NCI-H187 treated with DMSO at 0.1 percent for 48 hours (cell line): ENCODE measurements at regions not wholly inside any gene's neighbourhood (a gene's known extent, or its start where the extent isn't known, plus 50 kb on each side); places are given as distances from the start of the nearest gene placed in this dataset.
"Not testable (repeated sequence)": the region's sequence is repeated elsewhere in the genome, so short reads cannot be mapped to it uniquely, and the experiment has no call there.

Source experiments
- DNase-seq: peaks from one replicate; lab custom pipeline; 2025; lab: John Stamatoyannopoulos, UW

DNA sequence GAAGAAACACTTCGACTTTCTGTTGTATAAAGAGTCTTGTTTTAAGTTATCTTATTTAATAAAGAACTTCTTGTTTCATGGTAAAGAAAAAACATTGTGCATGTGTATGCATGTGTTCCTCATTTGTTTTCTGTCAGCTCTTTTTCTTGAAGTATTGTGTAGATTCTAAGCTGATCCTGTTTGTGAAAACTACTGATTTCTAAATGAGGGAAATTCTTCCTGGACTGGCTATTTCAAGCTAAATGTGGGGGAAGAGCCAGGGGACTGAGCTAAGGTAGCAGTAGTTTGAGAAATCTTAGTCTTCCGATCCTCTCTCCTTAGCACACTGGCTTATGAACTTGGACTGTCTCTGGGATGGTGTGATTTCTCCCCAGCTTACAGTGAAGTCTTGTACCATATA lies 56.4 kb upstream of the RBMS1 start:
- DNase-seq: no peak

DNA sequence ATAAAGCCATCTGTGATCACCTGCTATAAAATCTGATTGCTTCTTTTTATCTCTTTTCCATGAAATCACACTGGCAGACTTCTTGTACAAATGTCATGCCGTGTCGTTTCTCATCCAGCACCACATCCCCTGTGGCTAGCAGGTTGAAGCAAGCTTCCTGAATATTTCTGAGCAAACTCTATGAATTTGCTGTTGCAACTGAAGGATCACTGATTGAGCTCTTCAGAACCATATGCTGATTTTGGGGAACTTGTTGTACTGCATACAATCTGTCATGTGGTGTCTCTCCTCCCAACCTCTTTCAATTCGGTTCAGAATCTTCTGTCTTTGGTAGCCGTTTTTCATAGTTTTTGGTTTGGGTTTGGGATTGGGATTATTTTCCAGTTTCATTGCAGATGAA lies 57.7 kb upstream of the RBMS1 start:
- DNase-seq: no peak

DNA sequence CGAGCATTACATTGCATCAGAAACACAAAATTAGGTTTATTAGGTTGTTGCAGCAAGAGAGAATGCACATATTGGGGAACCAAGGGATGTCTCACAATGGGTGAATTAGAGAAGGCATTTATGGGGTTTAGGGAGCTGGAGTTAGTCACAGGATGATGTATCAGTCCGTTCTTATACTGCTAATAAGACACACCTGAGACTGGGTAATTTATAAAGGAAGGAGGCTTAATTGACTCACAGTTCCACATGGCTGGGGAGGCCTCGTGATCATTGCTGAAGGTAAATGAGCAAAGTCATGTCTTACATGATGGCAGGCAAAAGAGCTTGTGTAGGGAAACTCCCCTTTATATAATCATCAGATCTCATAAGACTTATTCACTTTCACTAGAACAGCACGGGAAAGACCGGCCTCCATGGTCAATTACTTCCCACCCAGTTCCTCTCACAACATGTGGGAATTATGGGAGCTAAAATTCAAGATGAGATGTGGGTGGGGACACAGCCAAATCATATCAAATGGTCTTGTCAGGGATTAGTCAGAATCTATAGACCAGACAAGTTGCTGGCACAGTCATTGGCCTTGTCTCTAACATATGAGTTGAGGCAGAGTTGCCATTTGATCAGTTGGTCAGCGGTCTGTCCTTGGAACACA lies 61.9 kb upstream of the RBMS1 start:
- no peak for DNase-seq

DNA sequence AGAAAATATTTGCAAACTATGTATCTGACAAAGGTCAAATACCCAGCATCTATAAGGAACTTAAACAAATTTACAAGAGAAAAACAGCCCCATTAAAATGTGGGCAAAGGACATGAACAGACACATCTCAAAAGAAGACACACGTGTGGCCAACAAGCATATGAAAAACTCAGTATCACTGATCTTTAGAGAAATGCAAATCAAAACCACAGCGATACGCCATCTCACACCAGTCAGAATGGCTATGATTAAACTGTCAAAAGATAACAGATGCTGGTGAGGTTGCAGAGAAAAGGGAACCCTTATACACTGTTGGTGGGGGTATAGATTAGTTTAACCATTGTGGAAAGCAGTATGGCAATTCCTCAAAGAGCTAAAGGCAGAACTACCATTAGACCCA lies 64.3 kb upstream of the RBMS1 start:
- no peak for DNase-seq

DNA sequence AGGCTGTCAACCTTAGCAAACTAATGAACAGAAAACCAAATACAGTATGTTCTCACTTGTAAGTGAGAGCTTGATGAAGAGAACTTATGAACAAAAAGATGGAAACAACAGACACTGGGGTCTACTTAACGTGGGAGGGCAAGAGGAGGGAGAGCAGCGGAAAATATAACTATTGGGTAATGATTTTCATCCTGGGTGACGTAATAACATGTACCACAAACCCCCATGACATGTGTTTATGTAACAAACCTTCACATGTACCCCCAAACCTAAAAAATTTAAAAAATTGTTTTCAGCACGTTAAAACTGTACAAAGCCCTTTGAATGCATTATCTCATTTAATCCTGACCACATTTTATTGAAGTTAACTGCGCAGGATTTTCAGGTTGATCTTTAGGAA lies 64.9 kb upstream of the RBMS1 start:
- no peak for DNase-seq

DNA sequence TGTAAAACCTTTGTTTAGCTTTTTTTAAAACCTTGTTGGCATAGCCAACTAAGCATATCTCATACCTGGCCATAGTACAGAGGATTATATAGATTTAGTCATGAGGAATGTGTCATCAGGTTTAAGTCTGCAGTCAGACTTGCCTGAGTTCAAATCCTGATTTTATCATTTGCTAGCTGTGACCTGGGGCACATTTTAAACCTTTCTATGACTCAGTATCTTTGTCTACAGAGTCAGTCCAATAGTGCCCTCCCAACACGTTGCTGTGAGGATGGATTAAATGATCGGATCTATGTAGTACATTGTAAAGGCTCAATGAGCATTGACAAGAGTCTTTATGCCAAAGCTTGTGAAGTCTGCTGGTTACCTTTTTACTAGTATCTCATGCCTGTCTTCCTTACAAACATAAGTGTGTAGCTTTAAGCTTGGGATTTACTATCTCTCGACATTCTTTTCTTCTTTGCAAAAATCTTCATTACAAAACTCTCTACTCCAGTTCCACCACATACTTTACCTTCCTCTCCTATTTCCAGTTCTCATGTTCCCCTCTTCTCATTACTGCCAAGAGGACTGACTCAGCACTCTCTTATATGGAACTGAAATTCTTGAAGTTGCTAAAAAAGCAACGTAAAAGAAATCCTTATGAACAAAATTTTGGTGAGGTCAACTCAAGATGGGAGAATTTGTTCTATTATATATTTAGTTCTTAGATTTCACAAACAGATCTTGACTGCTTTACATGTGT lies 68.1 kb upstream of the RBMS1 start:
- DNase-seq: no peak

DNA sequence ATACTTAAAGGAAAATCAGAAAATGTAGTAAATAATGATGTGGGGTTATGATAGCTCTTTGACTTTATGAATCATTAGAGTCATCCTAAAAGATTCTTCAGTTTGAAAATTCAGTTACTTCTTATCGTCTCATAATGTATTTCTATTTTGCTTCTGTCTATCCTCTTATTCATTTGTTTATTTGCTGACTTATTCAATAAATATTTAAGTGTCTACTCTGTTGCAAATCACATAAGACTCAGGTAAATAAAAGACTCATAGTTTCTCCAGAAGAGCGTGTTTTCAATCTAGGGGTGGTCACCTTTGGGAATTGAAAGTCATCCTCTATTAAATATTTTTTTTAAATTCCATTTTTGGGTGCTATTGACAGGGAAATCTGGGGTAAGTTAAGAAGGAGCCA lies 69.1 kb upstream of the RBMS1 start:
- no peak for DNase-seq

DNA sequence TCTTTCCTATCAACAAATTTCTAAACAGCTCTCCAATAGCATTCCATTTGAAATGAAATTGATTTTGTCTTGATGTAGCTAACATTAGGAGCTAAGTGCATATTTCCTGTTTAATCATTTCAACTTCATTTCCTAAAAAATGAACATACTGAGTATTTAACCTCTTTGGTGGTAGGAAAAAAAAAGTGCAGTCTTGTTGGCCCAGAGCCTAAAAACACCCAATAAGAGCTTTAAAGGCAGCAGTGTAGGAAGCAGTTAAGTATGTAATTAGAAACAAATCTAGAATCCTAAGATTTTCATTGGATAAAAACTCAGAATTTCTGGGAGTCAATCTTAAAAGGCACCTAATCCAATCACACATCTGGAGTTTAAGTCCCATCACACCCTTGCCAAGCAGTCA lies 71.0 kb upstream of the RBMS1 start:
- no peak for DNase-seq

DNA sequence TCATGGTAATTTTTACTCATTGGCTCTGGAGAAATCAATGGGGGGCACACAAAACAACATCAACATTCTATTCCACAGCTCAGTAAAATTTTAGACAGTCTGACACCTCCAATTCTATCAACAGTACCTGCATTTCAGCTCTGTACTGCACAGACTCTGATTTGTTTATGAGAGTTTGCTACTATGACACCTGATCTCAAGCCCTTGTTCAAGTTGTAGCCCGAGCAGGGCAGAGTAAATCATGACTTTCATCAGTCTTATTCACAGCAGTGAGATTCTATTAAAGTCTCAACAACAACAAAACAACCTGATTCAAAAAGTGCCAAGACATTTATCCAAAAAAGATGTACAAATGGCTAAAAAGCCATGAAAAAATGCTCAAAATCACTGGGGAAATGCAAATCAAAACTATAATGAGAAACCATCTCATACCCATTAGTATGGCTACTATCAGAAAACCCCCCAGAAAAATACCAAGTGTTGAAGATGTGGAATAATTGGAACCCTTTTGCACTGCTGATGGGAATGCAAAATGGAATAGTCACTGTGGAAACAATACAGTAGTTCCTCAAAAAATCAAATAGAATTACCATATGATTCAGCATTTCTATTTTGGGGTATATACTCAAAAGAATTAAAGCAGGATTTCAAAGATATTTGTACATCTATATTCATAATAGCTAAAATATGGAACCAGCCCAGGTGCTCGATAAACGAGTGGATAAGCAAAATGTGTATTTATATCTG lies 71.7 kb upstream of the RBMS1 start:
- DNase-seq: no peak

DNA sequence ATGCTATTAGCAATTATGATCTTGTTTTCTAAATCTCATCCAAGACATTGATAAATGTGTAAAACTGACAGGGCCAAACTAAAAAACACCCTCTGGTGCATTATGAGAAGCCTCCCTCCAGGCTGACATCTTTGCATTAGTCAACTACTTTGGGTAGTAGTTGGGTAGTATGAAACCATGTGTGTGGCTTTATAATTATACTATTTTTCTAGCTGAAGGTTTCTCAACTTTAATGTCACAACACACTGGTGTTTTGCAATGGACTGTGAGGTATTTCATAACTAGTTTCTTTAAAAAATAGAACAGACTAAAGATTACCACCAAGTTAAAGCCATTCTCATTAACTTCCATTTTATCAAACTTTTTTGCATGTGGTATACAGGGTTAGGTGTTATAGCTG lies 73.1 kb upstream of the RBMS1 start:
- no peak for DNase-seq

DNA sequence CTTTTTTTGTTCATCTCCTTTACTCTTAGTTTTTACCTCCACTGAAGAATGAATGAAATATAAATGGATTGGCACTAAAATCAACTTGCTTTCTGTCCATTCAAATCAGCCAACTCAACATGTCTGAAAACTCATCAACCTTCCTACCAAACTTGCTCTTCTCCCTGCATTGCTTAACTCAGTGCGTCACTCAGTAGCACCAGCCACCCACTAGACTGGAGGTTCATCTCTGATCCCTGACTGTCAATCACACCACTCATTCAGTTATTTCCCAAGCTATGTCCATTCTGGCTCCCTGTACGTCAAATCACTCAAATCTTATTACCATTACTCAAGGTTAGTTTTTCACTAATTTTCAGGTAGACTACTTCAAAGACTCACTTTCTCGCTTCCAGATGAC lies 75.2 kb upstream of the RBMS1 start:
- no peak for DNase-seq

DNA sequence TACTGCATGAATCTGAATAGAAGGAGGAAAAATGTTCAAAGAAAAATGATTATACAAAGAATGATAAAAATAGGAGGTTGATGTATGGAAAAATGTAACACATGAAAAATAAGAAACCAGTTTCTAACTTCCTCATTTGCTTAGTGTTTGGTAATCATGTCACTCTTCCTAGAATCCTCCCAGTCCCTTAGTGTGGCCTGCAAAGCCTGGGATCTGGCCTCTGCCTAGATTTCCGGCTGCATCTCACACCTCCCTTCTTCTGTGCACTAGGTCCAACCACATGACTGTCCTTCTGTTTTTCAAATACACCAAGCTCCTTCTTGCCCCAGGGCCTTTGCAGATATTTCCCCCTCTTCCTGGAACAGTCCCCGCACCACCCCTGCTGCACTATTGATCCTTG lies 76.8 kb upstream of the RBMS1 start:
- no peak for DNase-seq

DNA sequence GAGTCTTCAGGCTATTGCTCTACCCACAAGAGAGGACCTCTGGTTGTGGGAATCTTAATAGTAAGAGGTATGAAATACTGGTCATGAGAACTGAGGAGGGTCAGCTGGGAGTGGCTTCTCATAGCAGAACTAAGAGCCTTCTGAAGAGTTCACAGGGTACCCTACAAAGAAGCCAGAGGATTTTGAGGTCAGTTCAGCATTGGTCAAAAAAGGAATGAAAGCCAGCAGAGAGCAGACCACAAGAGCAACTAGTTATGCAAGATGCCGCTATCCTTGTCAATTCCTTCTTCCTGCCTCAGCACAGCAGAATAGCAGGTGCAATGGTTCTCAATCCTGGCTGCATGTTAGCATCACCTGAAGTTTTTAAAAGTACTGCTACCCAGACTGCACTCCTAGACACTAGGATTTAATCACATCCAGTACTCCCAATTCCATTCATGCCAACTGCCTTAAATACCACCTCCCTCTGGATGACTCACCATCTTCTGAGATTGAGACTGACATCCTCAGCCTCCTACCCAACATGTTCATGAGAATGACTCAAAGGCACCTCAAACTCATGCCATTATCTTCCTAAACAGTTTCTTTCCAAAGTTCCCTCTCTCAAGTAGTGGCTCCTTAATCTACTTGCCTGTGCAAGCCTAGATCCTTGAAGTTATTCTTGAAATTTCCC lies 81.0 kb upstream of the RBMS1 start:
- no peak for DNase-seq

DNA sequence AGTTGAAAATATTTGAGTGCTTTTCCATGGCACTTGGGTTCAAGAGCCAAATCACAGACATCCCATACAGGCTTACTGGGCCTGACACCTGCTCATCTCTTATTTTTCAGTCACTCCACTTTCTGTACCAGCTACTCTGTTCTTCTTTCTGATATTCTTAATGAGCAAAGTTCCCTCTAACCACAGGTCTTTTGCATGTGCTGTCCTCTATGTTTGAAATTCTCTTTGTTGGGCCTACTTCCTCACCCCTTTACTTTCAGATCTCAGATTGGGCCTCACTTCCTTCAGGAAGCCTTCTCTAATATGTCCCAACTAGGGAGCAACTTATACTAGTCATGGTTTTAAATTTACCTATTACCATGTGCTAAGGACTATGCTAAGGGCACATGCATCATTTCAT lies 81.8 kb upstream of the RBMS1 start:
- DNase-seq: no peak

DNA sequence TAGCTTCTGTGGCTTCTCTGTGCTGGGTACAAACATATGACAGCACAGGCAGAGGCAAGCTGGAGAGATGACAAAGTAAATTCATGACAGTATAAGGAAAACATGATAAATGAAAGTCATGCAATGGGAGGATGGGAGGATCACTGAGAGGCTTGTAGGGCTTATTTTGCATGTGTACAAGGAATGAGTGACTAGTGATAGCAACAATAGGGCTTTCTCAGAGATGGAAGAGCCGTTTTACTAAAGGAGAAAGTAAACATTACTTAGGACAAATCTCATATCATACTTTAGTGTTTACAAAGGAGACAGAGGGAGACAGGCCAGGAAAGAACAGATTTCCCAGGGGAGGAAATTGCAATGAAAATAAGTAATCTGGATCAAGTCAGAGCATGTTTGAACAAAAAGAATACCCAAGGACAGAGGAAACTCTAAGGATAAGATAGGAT lies 82.5 kb upstream of the RBMS1 start:
- no peak for DNase-seq

DNA sequence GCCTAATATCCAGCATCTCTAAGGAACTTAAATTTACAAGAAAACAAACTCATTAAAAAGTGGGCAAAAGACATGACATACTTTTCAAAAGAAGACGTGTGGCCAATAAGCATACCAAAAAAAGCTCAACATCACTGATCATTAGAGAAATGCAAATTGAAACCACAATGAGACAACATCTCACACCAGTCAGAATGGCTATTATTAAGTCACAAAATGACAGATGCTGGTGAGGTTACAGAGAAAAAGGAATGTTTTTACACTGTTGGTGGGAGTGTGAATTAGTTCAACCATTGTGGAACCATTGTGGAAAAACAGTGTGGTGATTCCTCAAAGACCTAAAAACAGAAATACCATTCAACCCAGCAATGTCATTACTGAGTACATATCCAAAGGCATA lies 83.5 kb upstream of the RBMS1 start:
- not testable (repeated sequence) for DNase-seq

DNA sequence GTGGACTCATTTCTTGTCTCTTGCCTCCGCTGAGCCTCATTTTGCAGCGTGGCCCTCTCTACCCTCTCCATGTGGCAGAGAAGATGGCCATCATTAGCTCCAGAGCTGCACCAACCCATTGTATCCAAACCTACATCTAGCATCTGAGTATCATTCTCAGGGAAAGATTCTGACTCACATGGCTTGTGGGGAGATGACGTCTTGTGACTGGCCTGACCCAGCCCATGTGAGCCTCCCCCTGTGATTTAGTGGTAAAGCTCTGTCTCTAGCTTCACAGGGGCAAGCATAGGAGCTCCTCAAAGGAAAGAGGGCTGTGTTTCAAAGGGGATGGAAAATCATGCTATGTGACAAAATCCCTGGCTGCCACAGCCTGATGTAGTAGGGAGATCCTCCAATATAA lies 87.4 kb upstream of the RBMS1 start:
- DNase-seq: no peak

DNA sequence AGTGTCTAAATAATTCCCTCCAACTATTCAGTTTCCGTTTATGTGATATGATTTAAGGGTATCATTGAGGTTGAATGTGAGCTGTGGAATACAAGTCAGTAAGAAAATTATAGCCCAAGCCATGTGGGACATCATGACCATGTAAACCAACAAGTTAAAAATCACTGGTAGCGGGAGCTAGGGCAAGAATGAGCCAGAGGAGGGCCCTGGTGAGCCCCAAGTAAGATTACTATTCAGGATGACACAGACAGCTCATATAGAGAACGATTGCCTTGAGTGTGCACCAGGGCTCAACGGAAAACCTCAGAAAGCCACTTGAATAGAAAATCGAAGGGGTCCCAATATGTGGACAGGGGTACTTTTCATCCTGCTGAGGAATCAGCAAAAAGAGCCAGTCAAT lies 87.8 kb upstream of the RBMS1 start:
- DNase-seq: no peak

DNA sequence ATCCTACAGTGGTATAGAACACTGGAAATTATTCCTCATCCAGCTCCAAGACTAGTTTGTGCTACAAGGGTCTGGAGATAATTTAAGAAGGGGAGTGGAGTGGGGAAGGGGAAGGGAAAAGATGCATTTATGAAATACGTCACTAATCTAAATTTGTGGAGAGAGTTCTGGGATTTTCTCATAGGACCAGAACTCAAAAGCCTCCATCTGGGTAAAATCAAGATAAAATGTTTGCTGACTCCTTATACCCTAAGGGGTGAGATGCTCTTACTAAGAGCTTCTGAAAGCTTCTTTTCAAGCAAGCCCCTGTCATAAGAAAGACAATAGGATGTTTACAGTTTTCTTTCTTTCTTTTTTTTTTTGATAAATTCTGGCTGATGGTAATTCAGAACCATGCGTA lies 88.5 kb upstream of the RBMS1 start:
- no peak for DNase-seq

DNA sequence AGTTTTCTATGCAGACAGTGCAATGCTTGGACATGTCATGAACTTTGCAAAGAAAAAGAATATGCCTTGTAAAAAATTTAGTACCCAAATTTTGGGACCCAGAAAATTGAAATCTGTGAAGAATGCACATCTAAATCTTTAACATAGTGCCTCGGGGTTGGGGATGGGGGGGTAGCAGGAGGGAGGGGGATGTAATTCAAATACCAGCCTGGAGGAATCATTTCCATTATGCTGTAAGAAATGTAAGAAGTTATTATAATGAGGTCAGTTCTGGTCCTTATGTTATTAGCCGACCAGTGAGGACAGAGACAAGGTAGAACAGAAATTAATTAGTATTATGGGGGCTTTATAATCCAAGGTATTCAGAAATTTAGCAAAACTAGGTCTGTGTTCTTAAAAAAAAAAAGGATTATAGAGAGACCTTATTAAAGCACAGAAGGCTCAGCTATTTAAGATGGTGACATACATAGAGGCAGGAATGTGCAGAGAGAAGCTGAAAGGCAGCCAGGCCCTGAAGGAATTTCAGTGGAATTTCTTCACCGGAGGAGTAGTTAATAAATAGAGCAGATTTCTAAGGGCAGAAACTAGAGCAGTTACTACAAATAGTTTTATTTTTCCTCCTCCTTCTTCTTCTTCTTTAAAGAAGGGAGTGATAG lies 89.0 kb upstream of the RBMS1 start:
- DNase-seq: no peak

DNA sequence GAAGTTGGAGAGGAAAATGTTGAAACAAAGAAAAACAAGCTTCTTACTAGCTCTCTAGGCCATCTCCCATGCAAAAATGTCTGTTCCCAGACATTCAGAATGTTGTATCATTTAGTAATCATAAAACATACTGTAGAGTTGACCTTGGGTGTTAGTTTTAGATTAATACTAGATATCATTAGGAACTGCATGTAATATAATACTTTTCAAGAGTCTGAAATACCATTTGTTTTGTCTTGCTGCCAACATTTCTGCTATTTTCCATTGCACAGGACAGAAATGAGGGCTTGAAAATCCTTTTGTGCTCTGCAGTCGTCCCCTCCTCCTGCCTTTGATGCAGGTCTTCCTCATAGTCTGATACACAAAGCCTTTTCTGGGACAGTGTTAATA lies 89.5 kb upstream of the RBMS1 start:
- DNase-seq: no peak

DNA sequence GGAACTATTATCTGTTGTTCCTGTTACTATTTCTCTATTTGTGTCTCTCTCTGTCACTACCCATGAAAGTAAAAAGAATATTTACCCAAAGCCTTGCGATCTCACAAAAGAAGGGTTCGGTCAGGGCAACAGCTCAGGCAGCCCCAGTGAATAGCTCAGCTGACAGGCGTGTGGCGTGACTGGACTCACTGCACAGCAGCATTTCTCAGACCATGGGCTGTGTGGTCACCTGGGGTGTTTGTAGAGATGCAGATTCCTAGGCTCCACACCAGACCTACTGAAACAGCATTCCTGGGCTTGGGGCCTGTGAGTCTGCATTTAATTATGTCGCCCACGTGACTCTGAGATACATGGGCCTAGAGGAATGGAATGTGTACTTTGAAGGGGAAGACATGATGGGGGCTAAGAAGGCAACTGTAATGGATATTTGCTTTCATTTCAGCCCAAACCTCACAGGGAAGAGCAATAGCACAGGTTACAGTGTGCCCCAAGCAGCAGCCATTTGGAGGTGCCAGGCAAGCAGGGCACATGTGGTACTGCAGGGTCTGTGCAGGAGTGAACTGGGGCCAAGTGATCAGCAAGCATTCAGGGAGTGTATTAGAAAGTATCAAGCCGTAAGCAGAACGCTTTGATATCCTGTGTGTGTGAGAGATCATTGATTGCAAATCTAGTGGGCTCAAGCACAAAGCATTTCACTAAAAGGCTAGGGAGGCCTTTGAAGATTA lies 90.4 kb upstream of the RBMS1 start:
- DNase-seq: no peak
